Left lung (tissue), 4 donors: ENCODE measurements at regions not wholly inside any gene's neighbourhood (a gene's known extent, or its start where the extent isn't known, plus 50 kb on each side); places are given as distances from the start of the nearest gene placed in this dataset.

Experiments
- ATAC-seq: fragments of 200-7000 bp; cut with Tn5 transposase; one replicate; pipeline ENCODE4 v1.9.1; 2020; ENCODE audit warnings: moderate library complexity
- DNase-seq, 4 donors: peaks; one replicate each; pipeline ENCODE4 v3.0.0-alpha.2; 2013 to 2020
- H3K27ac ChIP-seq, 2 donors: fragments of 200-600 bp; sonication (generic) in 1 of 2; one replicate each; pipeline versions ENCODE4 v1.5.0 to v1.8.0; 2020 to 2021
- H3K27me3 ChIP-seq, 2 donors: fragments of 200-600 bp; sonication (generic) in 1 of 2; one replicate each; pipeline versions ENCODE4 v1.5.0 to v1.8.0; 2020 to 2021
- H3K36me3 ChIP-seq, 2 donors: fragments of 200-600 bp; sonication (generic) in 1 of 2; one replicate each; pipeline versions ENCODE4 v1.5.0 to v1.8.0; 2020 to 2021
- H3K4me1 ChIP-seq, 2 donors: fragments of 200-600 bp; one replicate each; pipeline ENCODE4 v1.8.0; 2021
- H3K4me3 ChIP-seq, 2 donors: fragments of 200-600 bp; sonication (generic) in 1 of 2; one replicate each; pipeline versions ENCODE4 v1.5.0 to v1.8.0; 2020 to 2021; ENCODE audit warnings: mild to moderate bottlenecking in 1 of 2
- H3K9me3 ChIP-seq, 2 donors: fragments of 200-600 bp; sonication (generic) in 1 of 2; one replicate each; pipeline versions ENCODE4 v1.5.0 to v1.8.0; 2020 to 2021
- intact Hi-C, 2 donors: fragments of 100-400 bp; cut with DNase I; formaldehyde crosslinking; loops; one replicate each; pipeline versions ENCODE4 v1.11.2 to v1.14.2; 2022
- TF ChIP-seq, protein P1 (sequence below), 2 donors: fragments of 200-600 bp; sonication (generic) in 1 of 2; IDR thresholded peaks; one replicate each; pipeline versions ENCODE4 v1.5.0 to v1.8.0; 2021; ENCODE audit warnings: antibody characterized with exemption in 2 of 2
- donor health status: DM: no; HTN: yes; CAD: no.
- donor health status: DM: no; HTN: no; CAD: no.

DNA sequence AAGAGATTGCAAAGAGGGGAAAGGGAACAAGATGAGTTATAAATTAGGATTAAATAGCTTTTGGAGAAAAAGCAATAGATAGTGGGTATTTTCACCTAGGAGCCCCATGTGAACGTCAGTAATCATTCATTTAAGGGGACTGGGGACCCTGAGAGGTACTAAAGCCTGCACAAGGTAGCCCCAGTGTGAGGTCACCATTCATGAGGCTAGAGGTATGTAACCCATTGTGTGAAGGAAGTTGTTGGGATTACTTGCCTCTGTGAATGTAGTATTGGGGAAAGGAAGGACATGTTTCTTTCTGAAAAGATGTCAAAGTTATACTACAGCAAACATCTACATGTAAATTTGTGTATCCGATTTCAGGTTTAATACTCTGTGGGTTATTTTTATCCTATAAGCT is 276.8 kb downstream of the TBX15 start:
- H3K27me3 ChIP-seq, result no peaks in the 10 kb centered on the region
- no peak overlapping the region for H3K27ac ChIP-seq
- H3K4me3 ChIP-seq, result no peak overlapping the region
- no peak for ATAC-seq
- H3K4me1 ChIP-seq, result no peaks in the 10 kb centered on the region
- TF ChIP-seq, protein P1, sequence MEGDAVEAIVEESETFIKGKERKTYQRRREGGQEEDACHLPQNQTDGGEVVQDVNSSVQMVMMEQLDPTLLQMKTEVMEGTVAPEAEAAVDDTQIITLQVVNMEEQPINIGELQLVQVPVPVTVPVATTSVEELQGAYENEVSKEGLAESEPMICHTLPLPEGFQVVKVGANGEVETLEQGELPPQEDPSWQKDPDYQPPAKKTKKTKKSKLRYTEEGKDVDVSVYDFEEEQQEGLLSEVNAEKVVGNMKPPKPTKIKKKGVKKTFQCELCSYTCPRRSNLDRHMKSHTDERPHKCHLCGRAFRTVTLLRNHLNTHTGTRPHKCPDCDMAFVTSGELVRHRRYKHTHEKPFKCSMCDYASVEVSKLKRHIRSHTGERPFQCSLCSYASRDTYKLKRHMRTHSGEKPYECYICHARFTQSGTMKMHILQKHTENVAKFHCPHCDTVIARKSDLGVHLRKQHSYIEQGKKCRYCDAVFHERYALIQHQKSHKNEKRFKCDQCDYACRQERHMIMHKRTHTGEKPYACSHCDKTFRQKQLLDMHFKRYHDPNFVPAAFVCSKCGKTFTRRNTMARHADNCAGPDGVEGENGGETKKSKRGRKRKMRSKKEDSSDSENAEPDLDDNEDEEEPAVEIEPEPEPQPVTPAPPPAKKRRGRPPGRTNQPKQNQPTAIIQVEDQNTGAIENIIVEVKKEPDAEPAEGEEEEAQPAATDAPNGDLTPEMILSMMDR (IDR thresholded peaks at IDR 0.05), result no peak
- intact Hi-C loops, result no loop called here
- peaks cover 0 to 9% of the 10 kb centered on the region in 2 donors for H3K9me3 ChIP-seq
- DNase-seq, result no peak
- no peaks in the 10 kb centered on the region for H3K36me3 ChIP-seq

DNA sequence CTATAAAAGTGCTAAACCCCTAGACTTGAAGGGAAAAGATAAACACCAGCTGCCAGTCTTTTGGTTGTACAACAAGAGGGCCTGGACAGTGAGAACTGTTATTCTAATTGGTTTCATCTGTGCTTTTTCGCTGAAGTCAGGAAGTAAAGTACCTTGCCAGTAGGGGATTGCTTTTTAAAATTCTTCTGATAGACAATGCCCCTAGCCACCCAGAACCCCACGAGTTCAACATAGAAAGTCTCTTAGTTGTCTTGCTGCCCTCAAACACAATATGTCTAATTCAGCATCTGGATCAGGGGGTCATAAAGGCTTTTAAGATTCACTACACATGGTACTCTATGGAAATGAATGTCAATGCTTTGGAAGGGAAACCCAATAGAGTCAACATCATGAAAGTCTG is 289.2 kb downstream of the TBX15 start:
- Histone ChIP-seq H3K4me3 (no peak overlapping the region), H3K27me3 (no peaks in the 10 kb centered on the region), H3K36me3 (no peaks in the 10 kb centered on the region), H3K9me3 (peaks cover 0 to 14% of the 10 kb centered on the region in 2 donors), H3K4me1 (no peaks in the 10 kb centered on the region), H3K27ac (no peak overlapping the region)
- ATAC-seq (no peak), DNase-seq (no peak)
- TF ChIP-seq, protein P1 (IDR thresholded peaks at IDR 0.05), result no peak
- intact Hi-C loops, result no loop called here

DNA sequence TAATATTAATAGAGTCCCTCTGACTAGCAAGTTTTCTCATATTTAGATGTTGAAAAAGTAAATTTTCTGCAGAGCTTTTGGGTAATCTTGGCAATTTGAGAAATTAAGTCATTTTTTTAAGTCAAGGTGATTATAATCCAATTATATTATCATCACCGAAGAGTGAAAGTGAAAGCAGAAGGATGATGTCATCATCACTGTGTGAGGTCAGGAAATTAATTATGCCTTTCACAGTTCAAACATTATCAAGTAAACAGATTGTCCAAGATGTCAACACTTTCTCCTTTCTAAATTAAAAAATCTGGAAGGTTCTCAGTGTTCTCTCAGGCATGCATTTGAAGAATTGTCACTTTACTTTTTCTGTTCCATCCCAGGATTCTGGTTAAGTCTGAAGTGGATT is 296.0 kb downstream of the TBX15 start:
- Histone ChIP-seq H3K27me3 (no peaks in the 10 kb centered on the region), H3K27ac (no peak overlapping the region), H3K4me3 (no peak overlapping the region), H3K4me1 (no peaks in the 10 kb centered on the region), H3K36me3 (no peaks in the 10 kb centered on the region), H3K9me3 (peaks cover 0 to 9% of the 10 kb centered on the region in 2 donors)
- intact Hi-C loops, result no loop called here
- ATAC-seq, result no peak
- TF ChIP-seq, protein P1 (IDR thresholded peaks at IDR 0.05), result no peak
- DNase-seq, result no peak

DNA sequence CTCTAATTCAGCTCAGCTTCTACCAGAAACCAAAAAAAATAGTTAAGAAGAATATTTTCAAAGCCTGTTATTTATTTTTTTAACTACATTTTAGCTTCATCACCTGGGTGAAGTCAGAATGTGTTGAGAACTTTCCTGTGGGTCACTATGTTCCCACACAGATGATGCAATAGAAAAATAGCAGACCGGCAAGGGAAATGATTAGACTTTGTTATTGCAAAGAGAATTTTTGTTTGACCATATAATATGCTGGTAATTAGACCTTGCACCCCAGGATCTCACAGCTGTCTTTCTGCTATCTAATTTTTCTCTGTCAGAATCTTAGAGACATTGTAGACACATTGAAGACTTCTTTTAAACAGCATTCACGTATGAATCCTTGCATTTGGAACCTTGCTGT is 299.3 kb downstream of the TBX15 start:
- intact Hi-C loops, result no loop called here
- TF ChIP-seq, protein P1 (IDR thresholded peaks at IDR 0.05), result no peak
- no peaks in the 10 kb centered on the region for H3K9me3 ChIP-seq
- ATAC-seq, result no peak
- H3K4me1 ChIP-seq, result no peaks in the 10 kb centered on the region
- H3K27me3 ChIP-seq, result no peaks in the 10 kb centered on the region
- no peak for DNase-seq
- H3K36me3 ChIP-seq, result no peaks in the 10 kb centered on the region
- H3K27ac ChIP-seq, result no peak overlapping the region
- no peak overlapping the region for H3K4me3 ChIP-seq

DNA sequence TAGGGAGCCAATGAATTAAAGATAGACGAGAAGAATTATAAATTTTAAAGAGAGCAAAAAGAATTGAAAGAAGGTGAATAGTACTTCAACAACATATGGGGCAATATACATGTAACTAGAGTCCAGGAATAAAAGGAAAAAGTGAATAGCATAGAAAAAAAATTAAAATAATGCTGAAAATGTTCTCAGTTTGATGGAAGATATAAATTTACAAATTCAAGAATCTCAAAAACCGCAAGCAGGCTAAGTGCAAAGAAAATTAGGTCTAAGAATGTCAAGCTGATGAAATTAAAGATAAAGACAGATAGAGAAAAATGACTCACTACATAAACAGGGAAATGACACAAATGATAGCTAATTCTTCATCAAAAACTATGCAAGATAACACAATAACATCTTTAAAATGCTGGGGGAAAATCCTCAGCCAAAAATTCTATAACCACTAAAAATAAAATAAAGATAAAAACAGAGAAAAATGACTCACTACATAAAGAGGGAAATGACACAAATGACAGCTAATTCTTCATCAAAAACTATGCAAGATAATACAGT is 326.3 kb downstream of the TBX15 start:
- TF ChIP-seq, protein P1 (IDR thresholded peaks at IDR 0.05), result no peak
- DNase-seq, result no peak
- H3K36me3 ChIP-seq, result no peaks in the 10 kb centered on the region
- intact Hi-C loops, result no loop called here
- no peak for ATAC-seq
- no peak overlapping the region for H3K4me3 ChIP-seq
- no peaks in the 10 kb centered on the region for H3K4me1 ChIP-seq
- peaks cover 0 to 3% of the 10 kb centered on the region in 2 donors for H3K9me3 ChIP-seq
- H3K27me3 ChIP-seq, result no peaks in the 10 kb centered on the region
- H3K27ac ChIP-seq, result no peak overlapping the region
